NCI-H226 (cell line): ENCODE measurements at regions not wholly inside any gene's neighbourhood (a gene's known extent, or its start where the extent isn't known, plus 50 kb on each side); places are given as distances from the start of the nearest gene placed in this dataset.

Experiments
- DNase-seq: peaks from one replicate; pipeline ENCODE4 v3.0.0-alpha.2; 2015

GRCh38 chr2:16140771-16141640 is 200.7 kb downstream of the MYCN start:
- DNase-seq = peak; percentile 47

- DNase-seq = no peak
These were observed 199.6 kb downstream of the MYCN start for GRCh38 chr2:16139663-16140615.

GRCh38 chr2:16138811-16139662 is 198.7 kb downstream of the MYCN start:
- no peak for DNase-seq

- no peak for DNase-seq
These were observed 196.9 kb downstream of the MYCN start for GRCh38 chr2:16137080-16137755.

GRCh38 chr2:16136461-16137035 is 196.2 kb downstream of the MYCN start:
- no peak for DNase-seq

- no peak for DNase-seq
These were observed 195.6 kb downstream of the MYCN start for GRCh38 chr2:16135913-16136310.

GRCh38 chr2:16135196-16135912 is 195.0 kb downstream of the MYCN start:
- no peak for DNase-seq

GRCh38 chr2:16134436-16135165 is 194.3 kb downstream of the MYCN start:
- DNase-seq = no peak

GRCh38 chr2:16130906-16131400 is 190.6 kb downstream of the MYCN start:
- no peak for DNase-seq

- DNase-seq = no peak
These were observed 190.2 kb downstream of the MYCN start for GRCh38 chr2:16130541-16130880.

- no peak for DNase-seq
These were observed 189.6 kb downstream of the MYCN start for GRCh38 chr2:16129716-16130540.

GRCh38 chr2:16128746-16129610 is 188.6 kb downstream of the MYCN start:
- no peak for DNase-seq

- DNase-seq = no peak
These were observed 187.6 kb downstream of the MYCN start for GRCh38 chr2:16127958-16128357.

- no peak for DNase-seq
These were observed 187.1 kb downstream of the MYCN start for GRCh38 chr2:16127276-16127940.

- DNase-seq = peak; percentile 37
These were observed 186.3 kb downstream of the MYCN start for GRCh38 chr2:16126517-16127275.

GRCh38 chr2:16125614-16126516 is 185.5 kb downstream of the MYCN start:
- DNase-seq = no peak
